HCT116 (cell line): ENCODE measurements at regions not wholly inside any gene's neighbourhood (a gene's known extent, or its start where the extent isn't known, plus 50 kb on each side); places are given as distances from the start of the nearest gene placed in this dataset.
"Not testable (repeated sequence)": the region's sequence is repeated elsewhere in the genome, so short reads cannot be mapped to it uniquely, and the experiment has no call there.

Experiments
- ATAC-seq: fragments of 200-7000 bp; cut with Tn5 transposase; 2 replicates; pipeline ENCODE4 v1.9.1; 2020; ENCODE audit warnings: mild to moderate bottlenecking, moderate library complexity
- BruUV-seq: library from RNA; stranded (reverse); fragments of 400-500 nt; replicated peaks from 2 replicates; lab custom pipeline; 2021; lab: Mats Ljungman, UMichigan
- CTCF ChIA-PET: fragments of 300-600 bp; sonication (Branson Sonifier 250); formaldehyde crosslinking; loops from one replicate; lab custom pipeline; 2021; ENCODE audit warnings: antibody characterized with exemption; lab: Charles Lee
- POLR2A ChIA-PET: fragments of 300-600, 350-600 bp; sonication (Branson Sonifier 250); formaldehyde crosslinking; loops from one replicate; lab custom pipeline; 2021; ENCODE audit warnings: antibody characterized with exemption; lab: Charles Lee
- RAD21 ChIA-PET, 2 experiments: fragments of 300-600 bp; sonication (Branson Sonifier 250); formaldehyde crosslinking; loops; one replicate each; lab custom pipeline; 2023; ENCODE audit warnings: low total read pairs in 2 of 2; ENCODE audit not compliant: uncharacterized antibody in 2 of 2, unreplicated experiment in 2 of 2, low non-redundant PET in 1 of 2; lab: Charles Lee
- DNase-seq: peaks from one replicate; pipeline ENCODE4 v3.0.0-alpha.2; 2010; ENCODE audit warnings: low read depth, low spot score
- H2AFZ ChIP-seq: fragments of 200-600 bp; shearing (Covaris generic), sonication (generic); 2 replicates; pipeline ENCODE4 v1.6.1; 2017; ENCODE audit warnings: low read depth, mixed run types, mixed read lengths, antibody characterized with exemption, low read length; ENCODE audit not compliant: poor library complexity, severe bottlenecking
- H3K27ac ChIP-seq: 2 replicates; pipeline ENCODE4 v1.5.1; 2012; ENCODE audit warnings: low read depth, low read length
- H3K27me3 ChIP-seq: fragments of 200-600 bp; sonication (generic); 2 replicates; pipeline ENCODE4 v1.6.1; 2016; ENCODE audit warnings: mixed run types, low read length, mixed read lengths; ENCODE audit not compliant: insufficient read depth
- H3K36me3 ChIP-seq, 2 experiments: fragments of 200-500 bp in 1 of 2; fragments of 200-600 bp in 1 of 2; sonication (Bioruptor generic) in 1 of 2; sonication (generic) in 1 of 2; 2 replicates each; pipeline versions ENCODE4 v1.5.1 to v1.6.1; 2014 to 2016; ENCODE audit warnings: low read length in 2 of 2, inconsistent platforms in 1 of 2, mixed read lengths in 1 of 2, mixed run types in 1 of 2; ENCODE audit not compliant: insufficient read depth in 2 of 2, control insufficient read depth in 1 of 2
- H3K4me1 ChIP-seq, 2 experiments: fragments of 200-600 bp in 1 of 2; sonication (generic) in 1 of 2; 2 replicates each; pipeline versions ENCODE4 v1.5.1 to v1.6.1; 2012 to 2017; ENCODE audit warnings: low read length in 2 of 2, inconsistent platforms in 1 of 2, mild to moderate bottlenecking in 1 of 2, mixed read lengths in 1 of 2, mixed run types in 1 of 2, moderate library complexity in 1 of 2; ENCODE audit not compliant: insufficient read depth in 2 of 2, control insufficient read depth in 1 of 2
- H3K4me2 ChIP-seq: fragments of 200-600 bp; sonication (generic); 2 replicates; pipeline ENCODE4 v1.6.1; 2017; ENCODE audit warnings: mixed run types, low read length, mixed read lengths
- H3K4me3 ChIP-seq, 2 experiments: fragments of 200-600 bp in 1 of 2; sonication (generic) in 1 of 2; replicated peaks in 1 of 2; 2 replicates each; pipeline ENCODE4 v1.5.1; 2011 to 2016; ENCODE audit warnings: low read length in 2 of 2, control low read depth in 1 of 2, low read depth in 1 of 2, mild to moderate bottlenecking in 1 of 2, mixed read lengths in 1 of 2, mixed run types in 1 of 2
- H3K79me2 ChIP-seq: fragments of 200-600 bp; sonication (generic); 2 replicates; pipeline ENCODE4 v1.6.1; 2017; ENCODE audit warnings: mild to moderate bottlenecking, mixed run types, low read length, moderate library complexity, mixed read lengths; ENCODE audit not compliant: insufficient read depth
- H3K9ac ChIP-seq: fragments of 200-600 bp; sonication (generic); 2 replicates; pipeline ENCODE4 v1.6.1; 2016; ENCODE audit warnings: low read length, mixed read lengths
- H3K9me2 ChIP-seq: fragments of 200-600 bp; sonication (generic), shearing (Covaris generic); 2 replicates; pipeline ENCODE4 v1.6.1; 2017; ENCODE audit warnings: mixed run types, mild to moderate bottlenecking, moderate library complexity; ENCODE audit not compliant: insufficient read depth
- H3K9me3 ChIP-seq, 2 experiments: fragments of 200-500 bp in 1 of 2; fragments of 200-600 bp in 1 of 2; sonication (Bioruptor generic) in 1 of 2; sonication (generic) in 1 of 2; 2 replicates each; pipeline ENCODE4 v1.6.1; 2014 to 2017; ENCODE audit warnings: low read length in 2 of 2, mixed read lengths in 2 of 2, inconsistent platforms in 1 of 2, low read depth in 1 of 2, mild to moderate bottlenecking in 1 of 2, mixed run types in 1 of 2, moderate library complexity in 1 of 2; ENCODE audit not compliant: control insufficient read depth in 1 of 2, insufficient read depth in 1 of 2
- H4K20me1 ChIP-seq: fragments of 200-600 bp; sonication (generic), shearing (Covaris generic); 2 replicates; pipeline ENCODE4 v1.6.1; 2017; ENCODE audit warnings: mixed run types, mild to moderate bottlenecking, moderate library complexity; ENCODE audit not compliant: insufficient read depth
- CTCF ChIP-seq, 3 experiments: fragments of 200-600 bp in 1 of 3; sonication (generic) in 1 of 3; IDR thresholded peaks in 2 of 3; conservative IDR thresholded peaks in 1 of 3; 2 replicates each; pipeline ENCODE4 v1.5.1; 2012 to 2017; ENCODE audit warnings: low read depth in 2 of 3, low read length in 2 of 3, antibody characterized with exemption in 1 of 3, borderline replicate concordance in 1 of 3, control low read depth in 1 of 3, mild to moderate bottlenecking in 1 of 3, mixed read lengths in 1 of 3, mixed run types in 1 of 3, moderate library complexity in 1 of 3; ENCODE audit not compliant: insufficient read depth in 1 of 3
- intact Hi-C: fragments of 100-400 bp; cut with micrococcal nuclease; formaldehyde crosslinking; loops from 2 replicates; pipeline ENCODE4 v1.10.0; 2022

- RAD21 ChIA-PET, POLR2A ChIA-PET, H3K36me3 ChIP-seq, DNase-seq, H4K20me1 ChIP-seq, H3K27me3 ChIP-seq, H3K9me2 ChIP-seq, H3K4me1 ChIP-seq, H3K9me3 ChIP-seq, ATAC-seq, H3K79me2 ChIP-seq, H2AFZ ChIP-seq, H3K4me2 ChIP-seq, H3K27ac ChIP-seq, BruUV-seq, intact Hi-C loops, H3K4me3 ChIP-seq, H3K9ac ChIP-seq: not testable (repeated sequence)
- CTCF ChIA-PET = interaction anchor here (0.7 kb wide), 1 partner anchor 14 kb away, joined by 3 read pairs; no protein-coding TSS in a partner anchor
- TF ChIP-seq CTCF (IDR thresholded peaks at IDR 0.05 in 2 of 3, conservative IDR thresholded peaks at IDR 0.05 in 1 of 3; ENCODE audit: borderline replicate concordance in 1 of 3, insufficient read depth in 1 of 3, low read depth in 2 of 3, low read length in 2 of 3) = peak; percentile 3 to 46 (median 9); a peak in 1 of 6 replicates
- TF ChIP-seq, all 23 proteins: peak for 1; not testable (repeated sequence) for 22
Observed at GRCh38 chr1:121447280-121447923, 262.6 kb downstream of the SRGAP2C start.

- H3K4me1 ChIP-seq, H3K79me2 ChIP-seq, intact Hi-C loops, H3K9ac ChIP-seq, H4K20me1 ChIP-seq, H3K9me3 ChIP-seq, H3K27me3 ChIP-seq, H3K36me3 ChIP-seq, CTCF ChIA-PET, H3K9me2 ChIP-seq, RAD21 ChIA-PET, H3K4me3 ChIP-seq, DNase-seq, H2AFZ ChIP-seq, POLR2A ChIA-PET, BruUV-seq, H3K4me2 ChIP-seq, ATAC-seq, H3K27ac ChIP-seq: not testable (repeated sequence)
Observed at GRCh38 chr1:121448064-121448463, 263.3 kb downstream of the SRGAP2C start.
